ENCODE measurements at regions not wholly inside any gene's neighbourhood (a gene's known extent, or its start where the extent isn't known, plus 50 kb on each side); places are given as distances from the start of the nearest gene placed in this dataset.
"Not testable (repeated sequence)": the region's sequence is repeated elsewhere in the genome, so short reads cannot be mapped to it uniquely, and the experiment has no call there.

GRCh38 chr1:219076326-219076937 is 97.2 kb upstream of the LYPLAL1 start:
- Histone ChIP-seq H3K4ac (ENCODE audit: low read depth in 1 of 2, low read length in 2 of 2) (no peak overlapping the region), H3K4me3 (ENCODE audit: insufficient read depth in 1 of 2, low read depth in 1 of 2, low read length in 2 of 2) (no peak overlapping the region), H3K36me3 (ENCODE audit: control insufficient read depth in 1 of 2, insufficient read depth in 2 of 2, low read depth in 1 of 2, low read length in 2 of 2) (no peaks in the 10 kb centered on the region), H3K4me2 (ENCODE audit: low read length, poor library complexity, severe bottlenecking) (no peak overlapping the region), H3K4me1 (ENCODE audit: control insufficient read depth, insufficient read depth, low read depth, low read length) (no peaks in the 10 kb centered on the region), H3K14ac (ENCODE audit: low read length in 2 of 2) (no peak overlapping the region), H2AFZ (ENCODE audit: low read depth, low read length) (no peak overlapping the region), H3K9ac (ENCODE audit: low read length) (no peak overlapping the region), H2BK5ac (ENCODE audit: low read depth, low read length, poor library complexity, severe bottlenecking) (no peak overlapping the region), H3K23ac (ENCODE audit: low read length in 2 of 2) (no peak overlapping the region), H2AK5ac (ENCODE audit: low read length, severe bottlenecking) (no peak overlapping the region), H2BK12ac (ENCODE audit: low read length in 2 of 2) (no peak overlapping the region), H4K91ac (ENCODE audit: low read length) (no peak overlapping the region), H3K9me3 (ENCODE audit: control insufficient read depth, low read length) (no peaks in the 10 kb centered on the region), H2BK120ac (ENCODE audit: low read depth, low read length) (no peak overlapping the region), H3K79me1 (replicated peaks; ENCODE audit: low read length, poor library complexity, severe bottlenecking) (no peaks in the 10 kb centered on the region), H3K27ac (ENCODE audit: low read length, poor library complexity, severe bottlenecking) (no peak overlapping the region), H3K18ac (ENCODE audit: low read depth in 1 of 2, low read length in 2 of 2) (no peak overlapping the region), H3K27me3 (ENCODE audit: control insufficient read depth in 1 of 2, insufficient read depth in 1 of 2, low read length in 2 of 2) (no peaks in the 10 kb centered on the region), H4K8ac (ENCODE audit: low read length) (no peak overlapping the region), H2BK15ac (ENCODE audit: low read depth, poor library complexity, severe bottlenecking) (no peak overlapping the region)
- DNase-seq: no peak
- WGBS: no CpG with 5 or more reads among the region's 1 CpG

GRCh38 chr1:219077767-219078166 is 95.9 kb upstream of the LYPLAL1 start:
- not testable (repeated sequence) for H2BK12ac ChIP-seq (ENCODE audit: low read length in 2 of 2); H3K27me3 ChIP-seq (ENCODE audit: control insufficient read depth in 1 of 2, insufficient read depth in 1 of 2, low read length in 2 of 2); H3K18ac ChIP-seq (ENCODE audit: low read depth in 1 of 2, low read length in 2 of 2); H3K14ac ChIP-seq (ENCODE audit: low read length in 2 of 2); H4K8ac ChIP-seq (ENCODE audit: low read length); H2BK120ac ChIP-seq (ENCODE audit: low read depth, low read length); H3K4me1 ChIP-seq (ENCODE audit: control insufficient read depth, insufficient read depth, low read depth, low read length); DNase-seq; H2AFZ ChIP-seq (ENCODE audit: low read depth, low read length); H2AK5ac ChIP-seq (ENCODE audit: low read length, severe bottlenecking); H2BK5ac ChIP-seq (ENCODE audit: low read depth, low read length, poor library complexity, severe bottlenecking); H3K4ac ChIP-seq (ENCODE audit: low read depth in 1 of 2, low read length in 2 of 2); H4K91ac ChIP-seq (ENCODE audit: low read length); H3K27ac ChIP-seq (ENCODE audit: low read length, poor library complexity, severe bottlenecking); H3K4me3 ChIP-seq (ENCODE audit: insufficient read depth in 1 of 2, low read depth in 1 of 2, low read length in 2 of 2); H3K36me3 ChIP-seq (ENCODE audit: control insufficient read depth in 1 of 2, insufficient read depth in 2 of 2, low read depth in 1 of 2, low read length in 2 of 2); H3K9ac ChIP-seq (ENCODE audit: low read length); H3K4me2 ChIP-seq (ENCODE audit: low read length, poor library complexity, severe bottlenecking); H3K23ac ChIP-seq (ENCODE audit: low read length in 2 of 2); H3K79me1 ChIP-seq (replicated peaks; ENCODE audit: low read length, poor library complexity, severe bottlenecking); H2BK15ac ChIP-seq (ENCODE audit: low read depth, poor library complexity, severe bottlenecking); H3K9me3 ChIP-seq (ENCODE audit: control insufficient read depth, low read length)
- 89% methylated on average over 3 of the region's 3 CpGs for WGBS

- Histone ChIP-seq H3K79me1 (replicated peaks; ENCODE audit: low read length, poor library complexity, severe bottlenecking) (no peaks in the 10 kb centered on the region), H4K91ac (ENCODE audit: low read length) (no peak overlapping the region)
Measured at GRCh38 chr1:219081943-219082925, 91.4 kb upstream of the LYPLAL1 start.

GRCh38 chr1:219083631-219084030 is 90.0 kb upstream of the LYPLAL1 start:
- Histone ChIP-seq H3K4me1 (ENCODE audit: control insufficient read depth, insufficient read depth, low read depth, low read length) (no peaks in the 10 kb centered on the region), H3K27me3 (ENCODE audit: control insufficient read depth in 1 of 2, insufficient read depth in 1 of 2, low read length in 2 of 2) (no peaks in the 10 kb centered on the region), H2AFZ (ENCODE audit: low read depth, low read length) (no peak overlapping the region), H3K4me3 (ENCODE audit: insufficient read depth in 1 of 2, low read depth in 1 of 2, low read length in 2 of 2) (no peak overlapping the region), H4K8ac (ENCODE audit: low read length) (no peak overlapping the region), H3K79me1 (replicated peaks; ENCODE audit: low read length, poor library complexity, severe bottlenecking) (no peaks in the 10 kb centered on the region), H2AK5ac (ENCODE audit: low read length, severe bottlenecking) (no peak overlapping the region), H3K9ac (ENCODE audit: low read length) (no peak overlapping the region), H2BK15ac (ENCODE audit: low read depth, poor library complexity, severe bottlenecking) (no peak overlapping the region), H4K91ac (ENCODE audit: low read length) (no peak overlapping the region), H3K27ac (ENCODE audit: low read length, poor library complexity, severe bottlenecking) (no peak overlapping the region), H3K23ac (ENCODE audit: low read length in 2 of 2) (no peak overlapping the region), H3K9me3 (ENCODE audit: control insufficient read depth, low read length) (no peaks in the 10 kb centered on the region), H2BK12ac (ENCODE audit: low read length in 2 of 2) (no peak overlapping the region), H3K36me3 (ENCODE audit: control insufficient read depth in 1 of 2, insufficient read depth in 2 of 2, low read depth in 1 of 2, low read length in 2 of 2) (no peaks in the 10 kb centered on the region), H2BK120ac (ENCODE audit: low read depth, low read length) (no peak overlapping the region), H2BK5ac (ENCODE audit: low read depth, low read length, poor library complexity, severe bottlenecking) (no peak overlapping the region), H3K4me2 (ENCODE audit: low read length, poor library complexity, severe bottlenecking) (no peak overlapping the region), H3K14ac (ENCODE audit: low read length in 2 of 2) (no peak overlapping the region), H3K18ac (ENCODE audit: low read depth in 1 of 2, low read length in 2 of 2) (no peak overlapping the region), H3K4ac (ENCODE audit: low read depth in 1 of 2, low read length in 2 of 2) (no peak overlapping the region)
- no CpG with 5 or more reads among the region's 1 CpG for WGBS
- no peak for DNase-seq

More at GRCh38 chr1:219081943-219082925, 91.4 kb upstream of the LYPLAL1 start:
- no peak for DNase-seq
- Histone ChIP-seq H3K27ac (ENCODE audit: low read length, poor library complexity, severe bottlenecking) (no peak overlapping the region), H2BK12ac (ENCODE audit: low read length in 2 of 2) (no peak overlapping the region), H3K9ac (ENCODE audit: low read length) (no peak overlapping the region), H4K8ac (ENCODE audit: low read length) (no peak overlapping the region), H3K14ac (ENCODE audit: low read length in 2 of 2) (no peak overlapping the region), H2BK5ac (ENCODE audit: low read depth, low read length, poor library complexity, severe bottlenecking) (no peak overlapping the region), H3K4me1 (ENCODE audit: control insufficient read depth, insufficient read depth, low read depth, low read length) (no peaks in the 10 kb centered on the region), H3K4ac (ENCODE audit: low read depth in 1 of 2, low read length in 2 of 2) (no peak overlapping the region), H3K9me3 (ENCODE audit: control insufficient read depth, low read length) (no peaks in the 10 kb centered on the region), H3K4me3 (ENCODE audit: insufficient read depth in 1 of 2, low read depth in 1 of 2, low read length in 2 of 2) (no peak overlapping the region), H3K27me3 (ENCODE audit: control insufficient read depth in 1 of 2, insufficient read depth in 1 of 2, low read length in 2 of 2) (no peaks in the 10 kb centered on the region), H2BK120ac (ENCODE audit: low read depth, low read length) (no peak overlapping the region), H3K23ac (ENCODE audit: low read length in 2 of 2) (no peak overlapping the region), H2BK15ac (ENCODE audit: low read depth, poor library complexity, severe bottlenecking) (no peak overlapping the region), H3K18ac (ENCODE audit: low read depth in 1 of 2, low read length in 2 of 2) (no peak overlapping the region), H3K4me2 (ENCODE audit: low read length, poor library complexity, severe bottlenecking) (no peak overlapping the region), H3K36me3 (ENCODE audit: control insufficient read depth in 1 of 2, insufficient read depth in 2 of 2, low read depth in 1 of 2, low read length in 2 of 2) (no peaks in the 10 kb centered on the region), H2AK5ac (ENCODE audit: low read length, severe bottlenecking) (no peak overlapping the region), H2AFZ (ENCODE audit: low read depth, low read length) (no peak overlapping the region)
- WGBS: 93% methylated on average over 6 of the region's 7 CpGs

Data from mesenchymal stem cell (in vitro differentiated cells and primary cell).